ENCODE measurements at regions not wholly inside any gene's neighbourhood (a gene's known extent, or its start where the extent isn't known, plus 50 kb on each side); places are given as distances from the start of the nearest gene placed in this dataset.

DNA sequence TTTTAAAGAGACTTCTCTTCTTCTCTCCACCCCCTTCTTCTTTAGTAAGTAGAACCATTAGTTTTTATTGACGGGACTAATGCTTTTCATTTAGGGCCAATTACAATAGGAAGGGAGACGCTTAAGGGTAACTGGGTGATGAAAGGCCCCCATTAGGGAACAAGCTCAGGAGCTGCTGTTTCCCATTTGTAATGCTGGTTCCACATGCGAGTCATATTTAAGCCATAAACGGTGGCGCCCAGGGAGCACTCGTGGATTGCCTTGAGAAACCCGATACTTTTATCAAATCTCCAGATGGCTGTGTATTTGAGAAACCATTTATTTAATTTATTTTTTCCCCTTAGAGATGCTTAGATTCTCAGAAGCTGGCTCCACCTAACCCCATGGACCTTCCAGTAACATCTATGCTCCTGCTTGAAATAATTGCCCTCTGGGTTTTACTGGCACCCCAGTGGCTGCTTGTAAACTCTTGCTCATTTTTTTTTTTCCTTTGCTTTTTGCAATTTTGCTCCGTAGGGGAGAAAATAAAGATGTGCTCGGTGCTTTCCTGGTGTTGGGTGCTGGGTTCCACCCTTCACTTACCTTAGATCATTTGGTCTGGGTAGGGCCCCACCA lies 124.2 kb upstream of the MSX1 start:
- DNase-seq: no peak

DNA sequence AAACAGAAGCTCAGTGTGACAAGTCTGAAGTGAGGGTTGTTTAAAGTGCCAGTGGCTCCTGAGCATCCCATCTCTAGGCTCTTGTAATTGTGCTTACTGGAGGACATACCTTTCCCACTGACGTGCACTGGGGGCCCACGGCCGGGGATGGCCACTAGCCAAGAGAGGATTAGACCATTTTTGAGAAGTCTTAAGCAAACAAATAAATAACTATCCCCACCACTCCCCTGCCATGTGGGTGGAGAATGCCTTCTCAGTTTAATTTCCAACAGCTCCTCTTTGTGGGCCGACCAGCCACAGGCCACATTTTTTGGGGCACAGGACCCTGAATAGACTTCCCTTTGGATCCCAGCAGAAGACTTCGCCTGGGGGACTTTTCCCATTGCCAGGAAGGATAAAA lies 125.0 kb upstream of the MSX1 start:
- DNase-seq: no peak

DNA sequence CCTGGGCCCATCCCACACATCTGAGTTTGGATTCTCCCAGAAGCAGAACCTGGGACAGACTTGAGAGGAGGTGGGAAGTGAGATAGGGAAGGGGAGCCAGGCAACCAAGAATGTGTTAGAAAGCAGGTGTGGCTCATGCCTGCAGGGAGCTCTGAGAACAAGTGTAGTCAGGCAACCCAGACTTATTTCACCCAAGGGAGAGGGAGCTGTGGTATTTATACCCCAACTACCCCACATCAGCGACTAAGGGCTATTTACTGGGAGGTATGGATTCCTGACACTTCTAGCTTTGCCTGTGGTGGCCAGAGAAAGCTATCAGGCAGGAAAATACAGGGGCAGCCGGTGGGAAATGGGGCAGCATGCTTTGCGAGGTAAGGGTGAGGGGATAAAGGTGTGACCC lies 125.8 kb upstream of the MSX1 start:
- DNase-seq: no peak

DNA sequence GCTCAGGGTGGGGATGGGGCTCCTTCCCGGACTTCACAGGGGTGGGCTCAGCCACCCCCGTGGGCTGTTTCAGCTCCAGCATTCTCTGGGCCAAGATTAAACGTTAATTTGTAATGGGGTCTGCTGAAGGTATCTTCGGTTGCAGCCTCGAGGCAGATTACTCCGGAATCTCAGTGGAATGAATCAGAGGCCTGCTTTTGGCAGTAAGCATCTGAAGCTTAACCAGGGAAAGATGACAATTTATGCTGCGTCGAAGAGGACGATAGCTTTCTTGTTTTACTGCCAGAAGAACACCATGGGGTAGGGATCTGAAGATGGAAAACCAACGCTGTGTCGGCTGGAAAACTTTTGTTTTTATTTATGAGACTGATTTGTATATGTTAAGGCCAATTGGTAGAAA lies 129.2 kb upstream of the MSX1 start:
- DNase-seq: no peak

DNA sequence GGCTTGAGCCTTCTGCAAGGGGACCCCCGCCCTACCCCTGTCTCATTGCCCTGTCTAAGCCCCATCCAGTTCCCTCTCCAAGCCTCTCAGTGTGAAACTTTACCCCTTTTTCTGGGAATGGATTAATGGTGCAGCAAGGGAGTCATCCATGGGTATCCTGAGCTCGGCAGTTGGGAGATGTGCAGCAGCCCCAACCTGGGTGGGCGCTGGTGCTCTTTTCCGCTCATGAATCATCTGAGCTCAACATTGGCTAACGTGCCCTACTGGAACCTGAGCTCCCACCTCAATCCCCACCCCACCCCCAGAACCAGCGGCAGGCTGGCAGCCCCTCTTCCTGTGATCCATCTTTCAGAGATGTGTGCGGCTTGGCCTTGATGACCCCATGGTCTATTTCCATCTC lies 130.3 kb upstream of the MSX1 start:
- DNase-seq: no peak

DNA sequence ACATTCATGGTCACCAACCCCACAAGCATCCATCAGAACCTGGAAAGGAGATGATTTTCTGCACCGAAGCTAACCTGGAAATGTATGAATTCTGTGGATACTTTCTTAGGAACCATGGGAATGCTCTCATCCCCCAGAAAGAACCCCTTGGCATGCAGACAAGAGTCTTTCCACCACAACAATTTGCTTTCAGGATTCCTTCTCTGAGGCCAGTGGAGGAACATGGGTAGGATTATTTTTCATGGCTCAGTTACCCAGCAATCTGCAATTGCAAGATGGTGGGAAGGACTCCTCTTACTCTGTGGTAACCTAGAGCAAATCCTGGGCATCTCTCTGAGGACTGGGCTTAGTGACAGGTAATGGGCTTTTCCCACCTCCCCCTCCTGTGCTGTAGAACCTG lies 131.9 kb upstream of the MSX1 start:
- DNase-seq: no peak

DNA sequence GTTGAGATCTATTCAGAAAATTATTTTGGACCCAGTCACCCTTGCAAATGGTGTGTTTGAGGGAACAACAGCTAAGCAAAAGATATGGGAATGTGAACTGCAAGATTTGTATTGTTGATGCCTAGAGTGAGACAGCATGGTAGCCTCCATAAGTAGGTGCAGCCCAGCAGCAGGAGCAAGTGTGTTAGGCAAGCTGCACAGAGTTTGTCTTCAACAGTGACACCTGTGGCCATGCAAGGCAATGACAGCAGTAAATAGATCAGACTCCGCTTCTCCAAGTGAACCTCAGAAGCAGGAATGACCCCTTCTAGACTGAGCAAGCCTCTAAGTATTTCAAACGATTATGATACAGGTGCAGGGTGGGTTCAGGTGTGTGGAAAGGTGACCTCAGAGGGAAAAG lies 133.4 kb upstream of the MSX1 start:
- DNase-seq: no peak

DNA sequence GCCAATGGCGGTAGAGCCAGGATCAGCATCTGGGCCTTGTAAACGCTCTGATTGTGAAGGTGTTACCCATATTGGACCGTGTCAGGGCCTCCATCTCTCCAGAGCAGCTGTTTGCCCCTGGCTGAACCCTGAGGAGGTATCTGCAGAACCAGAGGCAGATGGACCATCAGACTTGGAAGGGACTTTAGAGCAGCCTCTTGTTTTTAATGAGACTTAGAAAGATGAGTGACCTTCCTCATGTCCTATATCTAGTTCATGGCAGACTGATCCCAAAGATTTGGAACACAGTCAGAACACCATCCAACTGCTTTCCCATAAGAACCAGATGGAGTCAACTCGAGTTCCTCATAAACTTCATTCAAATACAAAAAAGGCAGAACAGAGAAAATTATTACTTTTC lies 135.1 kb upstream of the MSX1 start:
- no peak for DNase-seq

DNA sequence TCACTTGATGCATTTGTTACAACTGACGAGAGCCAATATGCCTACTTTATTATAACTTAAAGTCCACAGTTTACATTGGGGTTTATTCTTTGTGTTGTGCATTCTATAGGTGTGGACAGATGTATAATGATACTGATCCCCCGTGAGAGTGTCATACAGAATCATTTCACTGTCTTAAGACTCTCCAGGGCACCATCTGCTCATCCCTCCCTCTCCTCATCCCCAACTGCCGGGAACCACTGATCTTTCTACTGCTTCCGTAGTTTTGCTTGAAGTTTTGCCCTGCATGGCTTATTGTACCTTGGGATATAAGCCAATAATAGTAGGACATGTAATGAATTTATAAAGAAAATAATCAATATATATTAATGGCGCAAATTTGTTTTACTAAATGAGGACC lies 137.8 kb upstream of the MSX1 start:
- DNase-seq: no peak

DNA sequence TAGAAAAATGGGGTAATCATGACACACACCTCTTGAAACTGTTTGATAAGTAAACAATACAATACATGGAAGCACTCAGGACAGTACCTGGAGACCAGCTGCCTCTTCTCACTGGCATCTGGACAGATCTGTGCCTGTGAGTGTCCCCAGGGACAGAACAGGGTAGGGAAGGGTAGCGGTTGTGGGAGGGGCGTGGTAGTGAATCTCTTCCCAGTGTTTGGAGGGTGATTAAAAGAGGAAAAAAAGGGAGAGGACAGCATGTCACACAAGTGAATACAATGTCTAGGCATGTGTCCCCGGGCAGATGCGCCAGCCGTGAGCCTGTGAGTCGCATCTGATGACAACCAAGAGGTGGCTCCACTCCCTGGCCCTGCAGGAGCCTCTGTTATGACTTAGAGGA lies 138.8 kb upstream of the MSX1 start:
- DNase-seq: peak; percentile 6

DNA sequence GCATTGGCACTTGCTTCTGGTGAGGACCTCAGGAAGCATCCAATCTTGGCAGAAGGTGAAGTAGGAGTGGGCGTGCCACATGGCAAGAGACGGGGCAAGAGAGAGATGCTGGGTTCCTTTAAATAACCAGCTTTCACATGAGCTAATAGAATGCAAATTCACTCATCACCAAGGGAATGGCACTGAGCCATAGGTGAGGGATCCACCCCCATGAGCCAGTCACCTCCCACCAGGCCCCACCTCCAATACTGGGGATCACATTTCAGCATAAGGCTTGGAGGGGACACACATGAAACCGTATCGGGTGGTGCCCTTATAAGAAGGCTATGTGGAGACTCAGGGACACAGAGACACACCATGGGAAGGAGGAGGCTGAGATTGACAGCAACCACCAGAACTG lies 140.0 kb upstream of the MSX1 start:
- no peak for DNase-seq

DNA sequence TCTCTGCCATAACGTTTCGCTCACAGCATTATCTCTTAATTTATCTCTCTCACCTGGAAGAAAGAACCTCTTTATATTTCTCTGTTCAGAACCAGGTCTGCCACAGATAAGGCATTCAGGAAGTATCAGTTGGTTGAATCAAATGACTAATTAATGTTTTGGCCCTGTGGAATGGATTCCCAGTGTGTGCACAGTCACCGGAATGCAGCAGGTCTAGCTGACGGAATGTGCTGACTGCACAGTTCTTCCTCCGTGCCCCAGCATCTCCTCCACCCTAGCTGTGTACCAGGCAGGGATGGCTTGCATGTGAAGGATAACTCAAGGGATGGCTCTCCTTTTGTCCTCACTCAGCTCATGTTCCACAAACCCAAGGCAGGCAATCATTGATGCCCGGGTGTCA lies 141.8 kb upstream of the MSX1 start:
- DNase-seq: no peak

DNA sequence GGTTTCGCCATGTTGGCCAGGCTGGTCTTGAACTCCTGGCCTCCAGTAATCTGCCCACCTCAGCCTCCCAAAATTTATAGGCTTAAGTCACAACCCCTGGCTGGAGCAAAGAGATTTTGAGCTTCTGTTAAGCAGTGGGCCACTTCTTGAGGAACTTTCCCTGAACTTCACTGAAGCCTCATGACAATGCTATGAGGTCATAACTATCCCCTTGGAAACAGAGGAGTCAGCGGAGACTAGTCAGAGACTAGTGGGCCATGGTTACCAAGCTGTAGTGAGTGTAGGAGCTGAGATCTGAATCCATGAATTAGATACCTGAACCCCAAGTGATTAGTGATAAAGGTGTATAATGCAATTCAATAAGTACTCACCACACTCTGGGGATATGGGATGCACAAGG lies 145.1 kb upstream of the MSX1 start:
- DNase-seq: no peak

DNA sequence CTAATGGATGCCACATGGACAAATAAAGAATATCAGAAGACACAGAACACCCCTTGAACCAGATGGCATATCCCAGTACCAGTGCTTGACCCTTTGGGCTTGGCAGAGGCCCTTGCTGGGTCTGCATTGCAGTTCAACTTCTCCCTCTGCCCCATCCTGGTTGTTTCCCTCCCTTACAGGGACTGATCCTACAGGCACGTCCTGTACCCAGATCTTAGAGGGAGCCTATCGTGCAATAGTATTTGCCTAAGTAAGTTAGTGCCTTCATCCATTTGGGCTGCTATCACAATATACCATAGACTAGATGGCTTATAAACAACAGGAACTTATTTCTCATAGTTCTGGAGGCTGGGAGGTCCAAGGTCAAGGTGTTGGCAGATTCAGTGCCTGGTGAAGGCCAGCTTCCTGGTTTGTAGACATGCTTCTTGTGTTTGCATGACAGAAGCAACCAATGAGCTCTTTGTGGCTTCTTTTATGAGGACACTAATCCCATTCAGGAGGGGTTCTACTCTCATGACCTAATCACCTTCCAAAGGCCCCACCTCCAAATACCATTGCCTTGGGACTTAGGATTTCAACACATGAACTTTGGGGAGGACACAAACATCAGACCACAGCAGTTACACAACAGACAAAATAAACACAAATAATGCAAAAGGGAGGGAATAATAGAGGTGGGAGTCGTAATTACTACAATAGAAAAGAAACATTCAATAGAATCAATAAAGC lies 146.5 kb upstream of the MSX1 start:
- no peak for DNase-seq

DNA sequence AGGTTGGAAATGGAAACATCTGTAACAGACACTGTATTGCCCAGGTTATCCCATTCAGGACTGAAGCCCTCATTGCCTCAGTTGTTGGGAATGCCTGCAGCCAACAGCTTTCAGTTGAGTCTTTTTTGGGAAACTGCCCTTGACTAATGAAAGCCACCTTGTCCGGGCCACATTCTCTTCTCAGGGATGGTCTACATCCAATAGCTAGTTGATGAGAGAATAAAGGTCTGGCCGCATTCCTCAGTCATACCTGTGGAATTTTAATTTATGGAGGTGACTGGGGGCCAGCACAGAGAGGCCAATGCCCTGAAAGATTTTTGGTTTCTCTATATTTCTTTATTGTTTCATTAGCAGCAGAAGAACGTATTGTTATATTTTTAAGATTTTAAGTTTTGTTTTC lies 147.6 kb upstream of the MSX1 start:
- no peak for DNase-seq

DNA sequence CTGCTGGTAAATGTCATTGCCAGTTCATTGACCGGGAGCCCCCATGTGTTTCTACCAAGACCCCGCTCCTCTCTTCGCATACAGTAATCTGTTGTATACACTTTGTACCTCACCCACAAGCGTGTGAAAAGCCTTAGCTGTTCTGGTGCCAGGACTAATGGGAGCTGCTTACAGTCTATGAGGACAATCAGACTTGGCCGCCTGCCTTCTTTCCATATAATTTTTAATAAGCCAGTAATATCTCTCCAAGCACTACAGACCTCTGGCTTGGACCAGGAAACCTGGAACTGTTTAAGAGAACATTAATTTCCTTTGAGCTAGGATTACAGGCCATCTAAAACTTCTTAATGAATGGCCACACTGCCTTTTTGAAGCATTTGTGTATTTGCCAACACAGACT lies 149.7 kb upstream of the MSX1 start:
- no peak for DNase-seq

DNA sequence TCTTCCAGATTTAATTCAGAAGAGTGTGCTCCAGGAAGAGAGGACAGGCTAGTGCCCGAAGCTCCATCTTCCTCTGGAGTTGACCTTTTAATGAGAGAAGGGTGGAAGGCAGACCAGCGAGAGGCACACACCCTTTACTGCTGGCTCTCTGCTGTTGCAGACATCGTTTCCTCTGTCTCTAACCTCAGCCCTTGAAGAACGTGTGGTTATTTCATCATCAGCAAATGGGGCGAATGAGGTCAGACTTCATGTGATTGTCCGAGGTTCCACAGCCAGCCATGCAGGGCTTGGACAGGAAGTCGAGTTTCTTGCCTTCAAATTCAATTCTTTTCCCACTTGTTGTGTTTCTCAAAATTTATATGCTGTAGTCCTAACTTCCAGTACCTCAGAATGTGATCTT lies 155.2 kb upstream of the MSX1 start:
- no peak for DNase-seq

DNA sequence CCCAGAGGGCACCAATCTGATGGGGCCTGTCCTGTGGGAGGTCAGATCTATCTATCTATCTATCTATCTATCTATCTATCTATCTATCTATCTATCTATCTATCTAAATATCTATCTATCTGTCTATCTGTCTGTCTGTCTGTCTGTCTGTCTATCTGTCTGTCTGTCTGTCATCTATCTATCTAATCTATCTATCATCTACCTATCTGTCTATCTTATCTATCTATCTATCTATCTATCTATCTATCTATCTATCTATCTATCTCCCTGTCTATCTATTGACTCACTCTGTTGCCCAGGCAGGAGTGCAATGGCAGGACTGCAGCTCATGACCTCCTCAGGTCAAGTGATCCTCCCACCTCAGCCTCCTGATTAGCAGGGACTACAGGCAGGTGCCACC lies 155.7 kb upstream of the STX18 start:
- no peak for DNase-seq

DNA sequence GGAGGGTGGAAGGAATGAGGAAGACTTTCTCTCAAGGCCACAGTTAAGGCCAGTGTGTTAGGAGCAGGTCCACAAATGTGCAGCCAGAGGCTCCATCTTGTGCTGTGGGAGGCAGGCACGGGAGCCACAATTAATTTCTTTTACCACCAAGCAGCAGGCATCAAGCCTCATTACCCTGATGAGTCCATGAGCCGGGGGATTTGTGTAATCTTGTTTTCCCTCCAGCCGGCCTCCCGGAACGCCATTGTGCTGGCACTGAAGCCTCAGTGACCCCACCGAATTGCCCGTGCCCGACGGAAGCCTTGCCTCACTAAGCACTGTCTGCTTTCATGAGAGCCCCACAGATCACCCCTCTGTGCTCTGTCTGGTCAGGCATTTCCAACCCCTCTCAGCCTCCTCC lies 154.7 kb upstream of the STX18 start:
- DNase-seq: no peak

DNA sequence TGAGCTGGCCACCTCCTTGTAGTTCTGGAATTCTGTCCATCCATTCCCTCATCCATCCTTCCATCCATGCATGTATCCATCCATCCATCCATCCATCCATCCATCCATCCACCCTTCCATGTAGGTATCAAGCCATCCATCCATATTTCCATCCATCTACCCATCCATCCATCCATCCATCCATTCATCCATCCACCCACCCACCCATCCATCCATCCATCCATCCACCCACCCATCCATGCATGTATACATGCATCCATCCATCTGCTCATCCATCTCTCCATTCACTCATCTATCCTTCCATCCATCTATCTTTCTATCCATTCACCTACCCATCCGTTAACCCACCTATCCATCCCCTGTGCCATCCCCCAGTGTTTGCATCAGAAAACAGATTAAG lies 153.6 kb upstream of the STX18 start:
- no peak for DNase-seq

DNA sequence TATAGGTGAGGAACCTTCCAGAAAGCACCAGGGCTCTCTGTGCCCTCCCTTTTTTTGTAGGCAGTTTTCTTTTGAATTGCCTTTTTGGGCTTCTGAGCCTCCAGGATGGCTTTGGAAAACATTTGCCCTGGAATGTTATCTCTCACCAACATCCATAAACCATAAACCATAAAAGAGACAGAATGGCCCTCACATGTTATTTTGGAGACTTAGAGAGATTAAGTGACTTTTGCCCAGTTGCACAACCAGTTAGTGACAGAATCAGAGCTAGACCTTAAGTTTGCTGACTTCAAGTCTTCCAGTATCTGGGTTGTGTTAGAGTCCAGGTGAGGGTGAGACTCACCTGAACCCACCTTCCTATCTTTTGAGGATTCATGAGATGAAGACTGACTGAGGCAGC lies 153.0 kb upstream of the STX18 start:
- no peak for DNase-seq

DNA sequence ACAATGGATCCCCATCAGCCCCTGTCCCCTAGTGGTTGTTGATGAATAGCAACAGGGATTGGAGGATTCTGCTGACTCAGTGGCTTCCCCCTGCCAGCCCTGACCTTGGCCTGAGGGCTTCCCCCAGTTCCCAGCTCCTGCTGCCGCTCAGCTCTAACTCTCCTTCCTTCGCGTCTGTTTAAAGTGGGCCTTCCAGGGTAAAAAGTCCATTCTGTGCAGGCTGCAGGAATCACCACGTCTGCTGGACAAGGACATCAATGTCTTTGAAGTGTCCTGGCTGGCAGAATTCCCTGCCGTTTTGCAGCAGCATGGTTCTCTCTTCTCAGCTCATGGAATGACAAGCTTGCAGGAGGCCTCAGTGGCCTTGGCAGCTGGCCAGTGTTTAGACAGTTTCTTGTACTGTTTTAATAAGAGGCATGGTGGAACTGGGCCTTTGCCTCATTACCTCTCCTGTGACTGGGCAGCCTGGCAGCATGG lies 152.5 kb upstream of the STX18 start:
- DNase-seq: no peak

DNA sequence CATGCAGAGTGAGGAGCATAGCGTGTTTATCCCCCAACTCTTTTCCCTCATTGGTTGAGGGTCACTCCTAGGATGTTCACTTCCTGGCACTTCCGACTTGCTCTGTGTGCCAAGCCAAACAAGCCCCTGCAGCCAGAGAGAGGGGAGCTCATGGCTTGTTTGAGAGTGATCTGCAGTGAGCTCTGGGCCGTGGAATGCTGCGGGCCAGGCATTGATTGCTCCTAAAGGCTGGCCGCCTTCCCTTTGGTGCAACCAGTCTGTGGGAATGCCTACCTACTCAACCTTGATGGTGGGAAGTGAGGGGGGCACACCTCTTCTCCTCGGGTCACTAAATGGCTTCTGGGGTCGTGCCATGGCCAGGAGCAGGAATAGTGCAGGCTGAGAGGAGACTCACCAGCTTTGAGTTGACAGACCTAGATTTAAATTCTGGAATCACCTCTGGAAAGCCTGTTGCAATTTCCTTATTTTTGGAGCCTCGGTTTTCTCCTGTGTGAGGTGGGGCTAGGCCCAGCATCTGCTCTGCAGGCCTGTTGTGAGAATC lies 152.0 kb upstream of the STX18 start:
- DNase-seq: no peak

DNA sequence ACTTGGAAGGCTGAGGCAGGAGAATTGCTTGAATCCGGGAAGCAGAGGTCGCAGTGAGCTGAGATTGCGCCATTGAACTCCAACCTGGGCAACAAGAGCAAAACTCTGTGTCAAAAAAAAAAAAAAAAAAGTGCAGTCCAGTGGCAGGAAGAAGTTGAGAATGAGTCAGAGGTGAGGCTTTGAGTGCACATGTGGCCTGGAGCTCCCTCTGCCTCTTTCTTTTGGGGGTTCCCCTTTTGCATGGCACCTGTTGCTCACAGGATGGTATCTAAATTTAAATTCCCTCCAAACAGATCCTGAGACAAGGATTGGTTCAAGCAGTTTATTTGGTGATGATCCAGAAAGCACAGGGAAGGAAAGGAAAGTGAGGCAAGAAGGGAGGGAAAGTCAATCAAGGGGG lies 151.4 kb upstream of the STX18 start:
- no peak for DNase-seq

DNA sequence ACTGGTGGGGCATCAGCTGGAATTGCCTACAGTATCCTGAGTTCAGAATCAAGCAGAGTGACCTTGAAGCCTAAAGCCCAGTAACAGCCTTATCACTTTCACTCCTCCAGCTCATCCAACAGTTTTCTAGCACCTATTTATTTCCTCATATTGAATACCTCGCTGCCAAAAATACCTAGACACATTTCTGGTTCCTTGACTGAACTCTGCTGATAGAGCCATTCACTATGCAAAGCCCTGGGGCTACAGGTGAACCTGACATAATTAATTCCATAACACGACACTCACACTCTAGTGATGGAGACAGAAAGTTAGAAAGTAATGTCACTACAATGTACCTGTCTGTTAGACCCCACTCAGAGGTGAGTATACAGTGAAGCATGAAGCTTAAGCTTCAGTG lies 149.0 kb upstream of the STX18 start:
- DNase-seq: no peak
